ENCODE measurements at regions not wholly inside any gene's neighbourhood (a gene's known extent, or its start where the extent isn't known, plus 50 kb on each side); places are given as distances from the start of the nearest gene placed in this dataset.

GRCh38 chr5:172549696-172550095, 91.4 kb upstream of the NEURL1B start:
- no peaks in the 10 kb centered on the region for H3K36me3 Mint-ChIP-seq (ENCODE audit: low read depth, unreplicated experiment)
- no peak overlapping the region for H3K27ac Mint-ChIP-seq (ENCODE audit: unreplicated experiment)

GRCh38 chr5:172548981-172549687, 91.9 kb upstream of the NEURL1B start:
- H3K9me3 Mint-ChIP-seq (ENCODE audit: unreplicated experiment): no peaks in the 10 kb centered on the region
- DNase-seq (ENCODE audit: low spot score): no peak
- H3K4me3 Mint-ChIP-seq (ENCODE audit: unreplicated experiment): no peak overlapping the region
- H3K27me3 Mint-ChIP-seq (ENCODE audit: unreplicated experiment): peaks cover 2% of the 10 kb centered on the region
- TF ChIP-seq, protein P1, sequence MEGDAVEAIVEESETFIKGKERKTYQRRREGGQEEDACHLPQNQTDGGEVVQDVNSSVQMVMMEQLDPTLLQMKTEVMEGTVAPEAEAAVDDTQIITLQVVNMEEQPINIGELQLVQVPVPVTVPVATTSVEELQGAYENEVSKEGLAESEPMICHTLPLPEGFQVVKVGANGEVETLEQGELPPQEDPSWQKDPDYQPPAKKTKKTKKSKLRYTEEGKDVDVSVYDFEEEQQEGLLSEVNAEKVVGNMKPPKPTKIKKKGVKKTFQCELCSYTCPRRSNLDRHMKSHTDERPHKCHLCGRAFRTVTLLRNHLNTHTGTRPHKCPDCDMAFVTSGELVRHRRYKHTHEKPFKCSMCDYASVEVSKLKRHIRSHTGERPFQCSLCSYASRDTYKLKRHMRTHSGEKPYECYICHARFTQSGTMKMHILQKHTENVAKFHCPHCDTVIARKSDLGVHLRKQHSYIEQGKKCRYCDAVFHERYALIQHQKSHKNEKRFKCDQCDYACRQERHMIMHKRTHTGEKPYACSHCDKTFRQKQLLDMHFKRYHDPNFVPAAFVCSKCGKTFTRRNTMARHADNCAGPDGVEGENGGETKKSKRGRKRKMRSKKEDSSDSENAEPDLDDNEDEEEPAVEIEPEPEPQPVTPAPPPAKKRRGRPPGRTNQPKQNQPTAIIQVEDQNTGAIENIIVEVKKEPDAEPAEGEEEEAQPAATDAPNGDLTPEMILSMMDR (IDR thresholded peaks at IDR 0.05; ENCODE audit: unreplicated experiment): no peak
- no peaks in the 10 kb centered on the region for H3K36me3 Mint-ChIP-seq (ENCODE audit: low read depth, unreplicated experiment)
- no peak overlapping the region for H3K27ac Mint-ChIP-seq (ENCODE audit: unreplicated experiment)
- peaks cover 2% of the 10 kb centered on the region for H3K4me1 Mint-ChIP-seq (ENCODE audit: unreplicated experiment)

More at GRCh38 chr5:172549696-172550095, 91.4 kb upstream of the NEURL1B start:
- TF ChIP-seq, protein P1 (IDR thresholded peaks at IDR 0.05; ENCODE audit: unreplicated experiment): no peak
- Mint-ChIP-seq H3K4me3 (ENCODE audit: unreplicated experiment) (no peak overlapping the region), H3K4me1 (ENCODE audit: unreplicated experiment) (peaks cover 2% of the 10 kb centered on the region), H3K27me3 (ENCODE audit: unreplicated experiment) (peaks cover 2% of the 10 kb centered on the region), H3K9me3 (ENCODE audit: unreplicated experiment) (no peaks in the 10 kb centered on the region)
- DNase-seq (ENCODE audit: low spot score): no peak

DNA sequence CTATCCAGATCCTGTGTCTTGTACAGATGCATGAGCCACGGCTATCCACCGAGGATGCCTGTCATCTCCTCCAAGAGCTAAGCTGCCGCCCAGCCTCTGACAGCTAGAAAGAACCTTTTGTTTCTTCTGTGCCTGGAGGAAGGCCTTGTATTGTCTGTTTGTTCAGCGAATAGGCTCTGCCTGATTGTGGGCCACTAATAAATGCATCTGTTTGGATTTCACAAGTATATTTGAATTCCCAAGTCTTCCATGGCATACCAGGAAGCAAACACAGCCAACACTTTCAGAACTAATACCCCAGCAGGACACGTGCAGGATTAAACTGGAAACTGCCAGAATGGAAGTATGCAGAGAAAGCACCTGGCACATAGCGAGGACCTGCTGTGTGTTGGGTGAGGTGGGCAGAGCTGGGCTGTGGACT, 92.7 kb upstream of the NEURL1B start:
- Mint-ChIP-seq H3K27ac (ENCODE audit: unreplicated experiment) (no peak overlapping the region), H3K36me3 (ENCODE audit: low read depth, unreplicated experiment) (no peaks in the 10 kb centered on the region), H3K4me1 (ENCODE audit: unreplicated experiment) (peaks cover 2% of the 10 kb centered on the region), H3K27me3 (ENCODE audit: unreplicated experiment) (peaks cover 2% of the 10 kb centered on the region), H3K9me3 (ENCODE audit: unreplicated experiment) (no peaks in the 10 kb centered on the region), H3K4me3 (ENCODE audit: unreplicated experiment) (no peak overlapping the region)
- TF ChIP-seq, protein P1 (IDR thresholded peaks at IDR 0.05; ENCODE audit: unreplicated experiment): no peak
- DNase-seq (ENCODE audit: low spot score): no peak

DNA sequence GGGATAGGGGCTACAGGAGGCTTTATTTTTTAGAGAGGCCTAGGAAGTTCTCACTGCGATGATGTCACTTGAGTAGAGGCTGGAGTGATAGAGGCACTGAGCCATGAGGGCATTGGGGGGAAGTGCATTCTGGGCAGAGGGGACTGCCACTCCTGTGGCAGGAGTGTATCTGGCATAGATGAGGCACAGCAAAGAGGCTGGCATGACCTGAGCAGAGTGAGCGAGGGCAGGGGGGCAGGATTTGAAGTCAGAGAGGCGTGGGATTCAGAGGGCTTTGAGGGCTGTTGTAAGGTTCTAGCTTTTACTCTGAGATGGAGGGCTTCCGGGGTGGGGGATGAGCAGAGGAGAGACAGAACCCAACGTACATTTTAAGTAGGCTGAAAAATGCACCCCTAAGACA, 91.9 kb upstream of the SH3PXD2B start:
- no peak overlapping the region for H3K27ac Mint-ChIP-seq (ENCODE audit: unreplicated experiment)
- no peaks in the 10 kb centered on the region for H3K9me3 Mint-ChIP-seq (ENCODE audit: unreplicated experiment)
- no peak for DNase-seq (ENCODE audit: low spot score)

GRCh38 chr5:172545291-172545801, 91.0 kb upstream of the SH3PXD2B start:
- TF ChIP-seq, protein P1 (IDR thresholded peaks at IDR 0.05; ENCODE audit: unreplicated experiment): no peak

More for the DNA sequence above, 91.9 kb upstream of the SH3PXD2B start:
- Mint-ChIP-seq H3K4me3 (ENCODE audit: unreplicated experiment) (no peak overlapping the region), H3K27me3 (ENCODE audit: unreplicated experiment) (no peaks in the 10 kb centered on the region), H3K36me3 (ENCODE audit: low read depth, unreplicated experiment) (no peaks in the 10 kb centered on the region), H3K4me1 (ENCODE audit: unreplicated experiment) (peaks cover under 1% of the 10 kb centered on the region)
- TF ChIP-seq, protein P1 (IDR thresholded peaks at IDR 0.05; ENCODE audit: unreplicated experiment): no peak

More at GRCh38 chr5:172545291-172545801, 91.0 kb upstream of the SH3PXD2B start:
- H3K9me3 Mint-ChIP-seq (ENCODE audit: unreplicated experiment): no peaks in the 10 kb centered on the region
- H3K36me3 Mint-ChIP-seq (ENCODE audit: low read depth, unreplicated experiment): no peaks in the 10 kb centered on the region
- no peaks in the 10 kb centered on the region for H3K4me1 Mint-ChIP-seq (ENCODE audit: unreplicated experiment)
- H3K27ac Mint-ChIP-seq (ENCODE audit: unreplicated experiment): no peak overlapping the region
- no peak overlapping the region for H3K4me3 Mint-ChIP-seq (ENCODE audit: unreplicated experiment)
- H3K27me3 Mint-ChIP-seq (ENCODE audit: unreplicated experiment): no peaks in the 10 kb centered on the region
- no peak for DNase-seq (ENCODE audit: low spot score)
